ENCODE measurements at regions not wholly inside any gene's neighbourhood (a gene's known extent, or its start where the extent isn't known, plus 50 kb on each side); places are given as distances from the start of the nearest gene placed in this dataset.

- Histone ChIP-seq H3K4me2 (replicated peaks; ENCODE audit: low read depth, low read length, poor library complexity, severe bottlenecking) (no peak overlapping the region), H3K27me3 (replicated peaks in 1 of 4; ENCODE audit: control extremely low read depth in 1 of 4, control insufficient read depth in 3 of 4, insufficient read depth in 4 of 4, low read length in 3 of 4) (no peaks in the 10 kb centered on the region), H3K9me3 (ENCODE audit: control extremely low read depth in 1 of 3, control insufficient read depth in 2 of 3, insufficient read depth in 1 of 3, low read length in 2 of 3) (no peaks in the 10 kb centered on the region), H3K4me3 (ENCODE audit: control extremely low read depth in 1 of 5, extremely low read depth in 1 of 5, insufficient read depth in 1 of 5, low read depth in 2 of 5, low read length in 4 of 5) (no peak overlapping the region), H4K20me1 (ENCODE audit: control insufficient read depth, insufficient read depth, low read length, poor library complexity, severe bottlenecking) (no peaks in the 10 kb centered on the region), H2AFZ (ENCODE audit: insufficient read depth, low read depth, low read length, poor library complexity, severe bottlenecking) (no peak overlapping the region), H3K36me3 (replicated peaks in 1 of 2; ENCODE audit: control extremely low read depth in 1 of 2, control insufficient read depth in 1 of 2, extremely low read depth in 1 of 2, insufficient read depth in 2 of 2, low read length in 1 of 2) (no peaks in the 10 kb centered on the region), H3K27ac (ENCODE audit: low read length in 2 of 2) (no peak overlapping the region), H3K4me1 (ENCODE audit: control insufficient read depth in 2 of 2, insufficient read depth in 2 of 2, low read length in 2 of 2) (no peaks in the 10 kb centered on the region), H3K9ac (ENCODE audit: low read length) (no peak overlapping the region), H3K79me2 (ENCODE audit: control insufficient read depth, insufficient read depth, low read length) (no peaks in the 10 kb centered on the region)
- Mint-ChIP-seq H3K4me3 (no peak overlapping the region), H3K9me3 (ENCODE audit: insufficient read depth) (no peaks in the 10 kb centered on the region), H3K27ac (no peak overlapping the region), H3K27me3 (no peaks in the 10 kb centered on the region), H3K4me1 (no peaks in the 10 kb centered on the region)
- ATAC-seq (ENCODE audit: low read depth) (no peak), DNase-seq (no peak)
- intact Hi-C loops (cut with micrococcal nuclease), result no loop called here
- TF ChIP-seq EZH2 (IDR thresholded peaks at IDR 0.05; ENCODE audit: borderline replicate concordance, insufficient read depth, low read depth, low read length, poor library complexity, severe bottlenecking) (no peak), CTCF (IDR thresholded peaks at IDR 0.05) (no peak)
- POLR2A ChIA-PET, result no interaction called here
- CTCF ChIA-PET, result no interaction called here
- no CpG with 5 or more reads among the region's 2 CpGs for WGBS (ENCODE audit: insufficient coverage)
Measured at GRCh38 chr2:156098506-156098905, 234.0 kb downstream of the NR4A2 start.

- Histone ChIP-seq H3K9ac (ENCODE audit: low read length) (no peak overlapping the region), H3K27me3 (replicated peaks in 1 of 4; ENCODE audit: control extremely low read depth in 1 of 4, control insufficient read depth in 3 of 4, insufficient read depth in 4 of 4, low read length in 3 of 4) (no peaks in the 10 kb centered on the region), H3K4me2 (replicated peaks; ENCODE audit: low read depth, low read length, poor library complexity, severe bottlenecking) (no peak overlapping the region), H3K27ac (ENCODE audit: low read length in 2 of 2) (no peak overlapping the region), H3K4me3 (ENCODE audit: control extremely low read depth in 1 of 5, extremely low read depth in 1 of 5, insufficient read depth in 1 of 5, low read depth in 2 of 5, low read length in 4 of 5) (no peak overlapping the region), H3K9me3 (ENCODE audit: control extremely low read depth in 1 of 3, control insufficient read depth in 2 of 3, insufficient read depth in 1 of 3, low read length in 2 of 3) (peaks cover 0 to 8% (median 0%) of the 10 kb centered on the region in 3 donors), H3K4me1 (ENCODE audit: control insufficient read depth in 2 of 2, insufficient read depth in 2 of 2, low read length in 2 of 2) (no peaks in the 10 kb centered on the region), H3K79me2 (ENCODE audit: control insufficient read depth, insufficient read depth, low read length) (no peaks in the 10 kb centered on the region), H2AFZ (ENCODE audit: insufficient read depth, low read depth, low read length, poor library complexity, severe bottlenecking) (no peak overlapping the region), H4K20me1 (ENCODE audit: control insufficient read depth, insufficient read depth, low read length, poor library complexity, severe bottlenecking) (no peaks in the 10 kb centered on the region), H3K36me3 (replicated peaks in 1 of 2; ENCODE audit: control extremely low read depth in 1 of 2, control insufficient read depth in 1 of 2, extremely low read depth in 1 of 2, insufficient read depth in 2 of 2, low read length in 1 of 2) (no peaks in the 10 kb centered on the region)
- no peaks in the 10 kb centered on the region for H3K27me3 Mint-ChIP-seq
- H3K9me3 Mint-ChIP-seq (ENCODE audit: insufficient read depth), result no peaks in the 10 kb centered on the region
- H3K4me1 Mint-ChIP-seq, result no peaks in the 10 kb centered on the region
- intact Hi-C loops (cut with micrococcal nuclease), result no loop called here
- H3K27ac Mint-ChIP-seq, result no peak overlapping the region
- CTCF ChIA-PET, result no interaction called here
- TF ChIP-seq EZH2 (IDR thresholded peaks at IDR 0.05; ENCODE audit: borderline replicate concordance, insufficient read depth, low read depth, low read length, poor library complexity, severe bottlenecking), result no peak
- no peak for TF ChIP-seq CTCF (IDR thresholded peaks at IDR 0.05)
- H3K4me3 Mint-ChIP-seq, result no peak overlapping the region
- no peak for DNase-seq
- ATAC-seq (ENCODE audit: low read depth), result no peak
- POLR2A ChIA-PET, result no interaction called here
- WGBS (ENCODE audit: insufficient coverage), result 94% methylated on average over 3 of the region's 5 CpGs
Measured at GRCh38 chr2:156088587-156088986, 243.9 kb downstream of the NR4A2 start.

Data from B cell (primary cell).